H9 (cell line): ENCODE measurements at regions not wholly inside any gene's neighbourhood (a gene's known extent, or its start where the extent isn't known, plus 50 kb on each side); places are given as distances from the start of the nearest gene placed in this dataset.

Experiments
- DNase-seq: peaks from one replicate; pipeline ENCODE4 v3.0.0-alpha.2; 2017
- H2AFZ ChIP-seq: one replicate; pipeline ENCODE4 v1.6.1; 2013; ENCODE audit warnings: mild to moderate bottlenecking, low read length, control low read depth, moderate library complexity
- H2AK5ac ChIP-seq: 2 replicates; pipeline ENCODE4 v1.6.1; 2013; ENCODE audit warnings: low read length, control low read depth, mixed read lengths; ENCODE audit not compliant: insufficient read length
- H2BK120ac ChIP-seq: one replicate; pipeline ENCODE4 v1.6.1; 2013; ENCODE audit warnings: low read depth, mild to moderate bottlenecking, low read length, control low read depth, inconsistent platforms; ENCODE audit not compliant: poor library complexity, severe bottlenecking
- H2BK12ac ChIP-seq: 2 replicates; pipeline ENCODE4 v1.6.1; 2013; ENCODE audit warnings: low read length, control low read depth, mixed read lengths, low read depth; ENCODE audit not compliant: insufficient read length
- H2BK15ac ChIP-seq: 2 replicates; pipeline ENCODE4 v1.6.1; 2013; ENCODE audit warnings: low read depth, low read length, control low read depth
- H2BK20ac ChIP-seq: one replicate; pipeline ENCODE4 v1.6.1; 2013; ENCODE audit warnings: low read depth, mild to moderate bottlenecking, low read length, control low read depth, inconsistent platforms; ENCODE audit not compliant: poor library complexity, severe bottlenecking
- H2BK5ac ChIP-seq: 2 replicates; pipeline ENCODE4 v1.6.1; 2013; ENCODE audit warnings: low read length, control low read depth, mixed read lengths; ENCODE audit not compliant: insufficient read length
- H3K14ac ChIP-seq: 2 replicates; pipeline ENCODE4 v1.6.1; 2013; ENCODE audit warnings: low read length, control low read depth; ENCODE audit not compliant: insufficient read depth
- H3K18ac ChIP-seq: 2 replicates; pipeline ENCODE4 v1.6.1; 2013; ENCODE audit warnings: low read depth, mild to moderate bottlenecking, mixed read lengths, low read length, control low read depth; ENCODE audit not compliant: insufficient read length
- H3K23ac ChIP-seq: 2 replicates; pipeline ENCODE4 v1.6.1; 2013; ENCODE audit warnings: low read length, control low read depth, mixed read lengths, low read depth; ENCODE audit not compliant: insufficient read length
- H3K23me2 ChIP-seq: 2 replicates; pipeline ENCODE4 v1.6.1; 2013; ENCODE audit warnings: low read depth, mild to moderate bottlenecking, mixed read lengths, low read length, control low read depth; ENCODE audit not compliant: insufficient read length, poor library complexity, severe bottlenecking
- H3K27ac ChIP-seq: 2 replicates; pipeline ENCODE4 v1.5.1; 2013; ENCODE audit warnings: low read length, control low read depth, mixed read lengths, low read depth; ENCODE audit not compliant: insufficient read length
- H3K27me3 ChIP-seq: 2 replicates; pipeline ENCODE4 v1.6.1; 2013; ENCODE audit warnings: low read length, control low read depth, inconsistent platforms; ENCODE audit not compliant: insufficient read depth
- H3K4ac ChIP-seq: 2 replicates; pipeline ENCODE4 v1.6.1; 2013; ENCODE audit warnings: low read depth, mild to moderate bottlenecking, control low read depth, inconsistent platforms, low read length, moderate library complexity
- H3K4me1 ChIP-seq: 2 replicates; pipeline ENCODE4 v1.6.1; 2013; ENCODE audit warnings: low read length, control low read depth, inconsistent platforms; ENCODE audit not compliant: insufficient read depth
- H3K4me2 ChIP-seq: 2 replicates; pipeline ENCODE4 v1.6.1; 2013; ENCODE audit warnings: low read length, control low read depth, mixed read lengths; ENCODE audit not compliant: insufficient read length, insufficient read depth
- H3K56ac ChIP-seq: 2 replicates; pipeline ENCODE4 v1.6.1; 2013; ENCODE audit warnings: low read depth, mild to moderate bottlenecking, mixed read lengths, low read length, control low read depth; ENCODE audit not compliant: insufficient read length
- H3K79me1 ChIP-seq: 2 replicates; pipeline ENCODE4 v1.6.1; 2013; ENCODE audit warnings: low read depth, mild to moderate bottlenecking, moderate library complexity, low read length, control low read depth, inconsistent platforms; ENCODE audit not compliant: insufficient read depth, poor library complexity, severe bottlenecking
- H3K79me2 ChIP-seq: 2 replicates; pipeline ENCODE4 v1.6.1; 2013; ENCODE audit warnings: low read length, control low read depth, inconsistent platforms; ENCODE audit not compliant: insufficient read depth
- H3K9ac ChIP-seq: 2 replicates; pipeline ENCODE4 v1.6.1; 2013; ENCODE audit warnings: low read length, control low read depth, mixed read lengths; ENCODE audit not compliant: insufficient read length; ENCODE audit errors: extremely low read depth
- H3K9me3 ChIP-seq: one replicate; pipeline ENCODE4 v1.6.1; 2013; ENCODE audit warnings: low read depth, low read length, inconsistent platforms; ENCODE audit not compliant: control insufficient read depth
- H3T11ph ChIP-seq: one replicate; pipeline ENCODE4 v1.6.1; 2013; ENCODE audit warnings: mild to moderate bottlenecking, low read length, control low read depth, inconsistent platforms
- H4K20me1 ChIP-seq: one replicate; pipeline ENCODE4 v1.6.1; 2013; ENCODE audit not compliant: control insufficient read depth, insufficient read length, insufficient read depth
- H4K5ac ChIP-seq: 2 replicates; pipeline ENCODE4 v1.6.1; 2013; ENCODE audit warnings: low read depth, mild to moderate bottlenecking, mixed read lengths, low read length, control low read depth; ENCODE audit not compliant: insufficient read length
- H4K8ac ChIP-seq: replicated peaks from 2 replicates; pipeline ENCODE4 v1.6.1; 2013; ENCODE audit warnings: low read length, control low read depth, mixed read lengths, low read depth; ENCODE audit not compliant: insufficient read length
- H4K91ac ChIP-seq: 2 replicates; pipeline ENCODE4 v1.6.1; 2013; ENCODE audit warnings: low read depth, mild to moderate bottlenecking, moderate library complexity, mixed read lengths, low read length, control low read depth; ENCODE audit not compliant: insufficient read length
- H3K27ac Mint-ChIP-seq, 3 experiments: 2 replicates in 2 of 3; 3 replicates in 1 of 3; pipeline ENCODE4 v1.8.0; 2020 to 2021; ENCODE audit warnings: mixed read lengths in 3 of 3, mild to moderate bottlenecking in 1 of 3, moderate library complexity in 1 of 3
- H3K27me3 Mint-ChIP-seq: 2 replicates; pipeline ENCODE4 v1.8.0; 2021; ENCODE audit warnings: low read depth, mild to moderate bottlenecking, moderate library complexity, mixed read lengths
- H3K36me3 Mint-ChIP-seq, 3 experiments: 2 replicates in 2 of 3; 3 replicates in 1 of 3; pipeline ENCODE4 v1.8.0; 2020 to 2021; ENCODE audit warnings: low read depth in 3 of 3, mixed read lengths in 3 of 3; ENCODE audit not compliant: insufficient read depth in 1 of 3
- H3K4me1 Mint-ChIP-seq, 2 experiments: 2 replicates each; pipeline ENCODE4 v1.8.0; 2020; ENCODE audit warnings: mixed read lengths in 2 of 2
- H3K4me3 Mint-ChIP-seq, 2 experiments: 2 replicates in 1 of 2; 3 replicates in 1 of 2; pipeline ENCODE4 v1.8.0; 2020 to 2021; ENCODE audit warnings: mild to moderate bottlenecking in 2 of 2, mixed read lengths in 2 of 2, moderate library complexity in 1 of 2
- H3K9me3 Mint-ChIP-seq, 2 experiments: 2 replicates in 1 of 2; 3 replicates in 1 of 2; pipeline ENCODE4 v1.8.0; 2020; ENCODE audit warnings: mild to moderate bottlenecking in 2 of 2, mixed read lengths in 2 of 2, moderate library complexity in 1 of 2
- WGBS: extraction: QIAGEN DNeasy Blood & Tissue Kit; methylation state at CpG from one replicate; pipeline ENCODE4 v1.1.7; 2013; ENCODE audit warnings: missing lambda C conversion rate, low lambda C conversion rate, mixed read lengths; ENCODE audit not compliant: insufficient read length; ENCODE audit errors: extremely low coverage; 5-methylcytosine and 5-hydroxymethylcytosine counted together
- TF ChIP-seq, protein P1 (sequence below): fragments of 200-600 bp; sonication (generic); conservative IDR thresholded peaks from 3 replicates; pipeline ENCODE4 v1.8.0; 2021; ENCODE audit warnings: antibody characterized with exemption, mild to moderate bottlenecking

DNA sequence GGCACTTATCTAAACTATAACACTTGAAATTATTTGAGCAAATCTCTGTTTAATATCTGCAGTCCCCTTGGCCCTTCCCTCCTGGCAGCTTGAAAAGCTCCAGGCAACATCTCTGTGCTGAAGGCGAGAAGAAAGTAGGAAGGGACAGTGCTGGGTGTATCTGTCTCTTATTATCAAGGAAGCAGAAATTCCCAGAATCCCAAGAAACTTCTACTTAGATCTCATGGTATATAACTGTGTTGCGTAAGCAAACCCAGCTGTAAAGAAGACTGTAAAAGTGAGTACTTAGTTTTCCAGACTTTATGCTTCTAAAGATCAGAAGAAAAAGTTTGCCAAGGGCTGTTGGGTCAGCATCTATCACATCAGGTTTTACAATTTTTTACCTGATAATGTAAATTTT lies 1869.8 kb downstream of the MAT2B start:
- H4K91ac ChIP-seq, result no peak overlapping the region
- no peak overlapping the region for H3K9ac ChIP-seq
- H3K14ac ChIP-seq, result no peak overlapping the region
- no peaks in the 10 kb centered on the region for H3K36me3 Mint-ChIP-seq
- TF ChIP-seq, protein P1, sequence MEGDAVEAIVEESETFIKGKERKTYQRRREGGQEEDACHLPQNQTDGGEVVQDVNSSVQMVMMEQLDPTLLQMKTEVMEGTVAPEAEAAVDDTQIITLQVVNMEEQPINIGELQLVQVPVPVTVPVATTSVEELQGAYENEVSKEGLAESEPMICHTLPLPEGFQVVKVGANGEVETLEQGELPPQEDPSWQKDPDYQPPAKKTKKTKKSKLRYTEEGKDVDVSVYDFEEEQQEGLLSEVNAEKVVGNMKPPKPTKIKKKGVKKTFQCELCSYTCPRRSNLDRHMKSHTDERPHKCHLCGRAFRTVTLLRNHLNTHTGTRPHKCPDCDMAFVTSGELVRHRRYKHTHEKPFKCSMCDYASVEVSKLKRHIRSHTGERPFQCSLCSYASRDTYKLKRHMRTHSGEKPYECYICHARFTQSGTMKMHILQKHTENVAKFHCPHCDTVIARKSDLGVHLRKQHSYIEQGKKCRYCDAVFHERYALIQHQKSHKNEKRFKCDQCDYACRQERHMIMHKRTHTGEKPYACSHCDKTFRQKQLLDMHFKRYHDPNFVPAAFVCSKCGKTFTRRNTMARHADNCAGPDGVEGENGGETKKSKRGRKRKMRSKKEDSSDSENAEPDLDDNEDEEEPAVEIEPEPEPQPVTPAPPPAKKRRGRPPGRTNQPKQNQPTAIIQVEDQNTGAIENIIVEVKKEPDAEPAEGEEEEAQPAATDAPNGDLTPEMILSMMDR, result no peak
- H2AFZ ChIP-seq, result no peak overlapping the region
- no peaks in the 10 kb centered on the region for H3K27me3 Mint-ChIP-seq
- no peak overlapping the region for H3K27ac Mint-ChIP-seq
- H3K4me1 ChIP-seq, result no peaks in the 10 kb centered on the region
- no peaks in the 10 kb centered on the region for H3K23me2 ChIP-seq
- H3K9me3 ChIP-seq, result no peaks in the 10 kb centered on the region
- no peak overlapping the region for H3K27ac ChIP-seq
- H2BK20ac ChIP-seq, result no peak overlapping the region
- H3T11ph ChIP-seq, result no peak overlapping the region
- no peak overlapping the region for H4K8ac ChIP-seq
- no peak overlapping the region for H2BK15ac ChIP-seq
- no peak overlapping the region for H3K4me3 Mint-ChIP-seq
- H4K20me1 ChIP-seq, result no peaks in the 10 kb centered on the region
- no peaks in the 10 kb centered on the region for H3K9me3 Mint-ChIP-seq
- no peak overlapping the region for H3K4ac ChIP-seq
- no peaks in the 10 kb centered on the region for H3K4me1 Mint-ChIP-seq
- H3K27me3 ChIP-seq, result no peaks in the 10 kb centered on the region
- no peak overlapping the region for H2BK12ac ChIP-seq
- H3K79me2 ChIP-seq, result no peaks in the 10 kb centered on the region
- no peak overlapping the region for H2BK120ac ChIP-seq
- DNase-seq, result no peak
- no peak overlapping the region for H3K18ac ChIP-seq
- WGBS, result no CpG with 5 or more reads among the region's 2 CpGs
- no peaks in the 10 kb centered on the region for H3K79me1 ChIP-seq
- H2AK5ac ChIP-seq, result no peak overlapping the region
- no peak overlapping the region for H3K23ac ChIP-seq
- H4K5ac ChIP-seq, result no peak overlapping the region
- no peak overlapping the region for H3K56ac ChIP-seq
- no peak overlapping the region for H2BK5ac ChIP-seq
- no peak overlapping the region for H3K4me2 ChIP-seq
